ENCODE measurements at regions not wholly inside any gene's neighbourhood (a gene's known extent, or its start where the extent isn't known, plus 50 kb on each side); places are given as distances from the start of the nearest gene placed in this dataset.

DNA sequence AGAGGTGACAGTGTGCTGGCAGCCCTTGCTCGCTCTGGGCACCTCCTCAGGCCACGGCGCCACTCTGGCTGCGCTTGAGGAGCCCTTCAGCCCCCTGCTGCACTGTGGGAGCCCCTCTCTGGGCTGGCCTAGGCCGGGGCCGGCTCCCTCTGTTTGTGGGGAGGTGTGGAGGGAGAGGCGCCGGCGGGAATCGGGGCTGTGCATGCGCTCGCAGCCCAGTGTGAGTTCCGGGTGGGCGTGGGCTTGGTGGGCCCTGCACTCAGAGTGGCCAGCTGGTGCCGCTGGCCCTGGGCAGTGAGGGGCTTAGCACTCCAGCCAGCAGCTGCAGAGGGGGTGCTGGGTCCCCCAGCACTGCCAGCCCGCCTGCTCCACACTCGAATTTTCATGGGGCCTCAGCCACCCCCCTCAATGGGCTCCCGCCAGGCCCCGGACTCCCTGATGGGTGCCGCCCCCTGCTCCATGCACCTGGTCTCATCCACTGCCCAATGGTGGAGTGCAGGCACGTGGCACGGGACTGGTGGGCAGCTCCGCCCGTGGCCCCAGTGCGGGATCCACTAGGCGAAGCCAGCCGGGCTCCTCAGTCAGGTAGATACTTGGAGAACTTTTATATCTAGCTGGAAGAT is 96.7 kb upstream of the BET1 start:
- DNase-seq (ENCODE audit: low spot score in 2 of 2), result no peak
- H3K9me3 ChIP-seq, result no peaks in the 10 kb centered on the region
- intact Hi-C loops (cut with DNase I), result no loop called here
- no peaks in the 10 kb centered on the region for H3K4me1 ChIP-seq
- H3K4me3 ChIP-seq, result no peak overlapping the region
- TF ChIP-seq, protein P1, sequence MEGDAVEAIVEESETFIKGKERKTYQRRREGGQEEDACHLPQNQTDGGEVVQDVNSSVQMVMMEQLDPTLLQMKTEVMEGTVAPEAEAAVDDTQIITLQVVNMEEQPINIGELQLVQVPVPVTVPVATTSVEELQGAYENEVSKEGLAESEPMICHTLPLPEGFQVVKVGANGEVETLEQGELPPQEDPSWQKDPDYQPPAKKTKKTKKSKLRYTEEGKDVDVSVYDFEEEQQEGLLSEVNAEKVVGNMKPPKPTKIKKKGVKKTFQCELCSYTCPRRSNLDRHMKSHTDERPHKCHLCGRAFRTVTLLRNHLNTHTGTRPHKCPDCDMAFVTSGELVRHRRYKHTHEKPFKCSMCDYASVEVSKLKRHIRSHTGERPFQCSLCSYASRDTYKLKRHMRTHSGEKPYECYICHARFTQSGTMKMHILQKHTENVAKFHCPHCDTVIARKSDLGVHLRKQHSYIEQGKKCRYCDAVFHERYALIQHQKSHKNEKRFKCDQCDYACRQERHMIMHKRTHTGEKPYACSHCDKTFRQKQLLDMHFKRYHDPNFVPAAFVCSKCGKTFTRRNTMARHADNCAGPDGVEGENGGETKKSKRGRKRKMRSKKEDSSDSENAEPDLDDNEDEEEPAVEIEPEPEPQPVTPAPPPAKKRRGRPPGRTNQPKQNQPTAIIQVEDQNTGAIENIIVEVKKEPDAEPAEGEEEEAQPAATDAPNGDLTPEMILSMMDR (IDR thresholded peaks at IDR 0.05), result no peak
- H3K27me3 ChIP-seq, result no peaks in the 10 kb centered on the region
- no peak overlapping the region for H3K27ac ChIP-seq
- no peaks in the 10 kb centered on the region for H3K36me3 ChIP-seq

DNA sequence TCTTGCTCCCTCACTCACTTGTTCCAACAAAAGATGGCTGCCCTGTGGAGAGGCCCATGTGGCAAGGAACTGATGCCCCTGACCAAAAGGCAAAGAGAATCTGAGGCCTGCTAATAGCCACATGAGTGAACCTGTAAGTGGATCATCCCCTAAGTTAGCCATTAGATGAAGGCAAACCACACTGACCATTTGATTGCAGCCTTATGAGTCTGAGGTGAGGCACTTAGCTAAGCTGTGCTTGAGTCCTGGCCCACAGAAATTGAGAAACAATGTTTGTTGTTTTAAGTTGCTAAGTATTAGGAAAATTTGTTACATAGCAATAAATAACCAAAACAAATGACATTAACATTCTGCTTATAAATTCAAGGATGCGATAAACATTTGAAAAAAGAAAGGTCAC is 100.1 kb upstream of the BET1 start:
- Histone ChIP-seq H3K27ac (no peak overlapping the region), H3K36me3 (no peaks in the 10 kb centered on the region), H3K4me3 (no peak overlapping the region), H3K27me3 (no peaks in the 10 kb centered on the region), H3K9me3 (no peaks in the 10 kb centered on the region), H3K4me1 (no peaks in the 10 kb centered on the region)
- DNase-seq (ENCODE audit: low spot score in 2 of 2), result no peak
- TF ChIP-seq, protein P1 (IDR thresholded peaks at IDR 0.05), result no peak
- intact Hi-C loops (cut with DNase I), result no loop called here

DNA sequence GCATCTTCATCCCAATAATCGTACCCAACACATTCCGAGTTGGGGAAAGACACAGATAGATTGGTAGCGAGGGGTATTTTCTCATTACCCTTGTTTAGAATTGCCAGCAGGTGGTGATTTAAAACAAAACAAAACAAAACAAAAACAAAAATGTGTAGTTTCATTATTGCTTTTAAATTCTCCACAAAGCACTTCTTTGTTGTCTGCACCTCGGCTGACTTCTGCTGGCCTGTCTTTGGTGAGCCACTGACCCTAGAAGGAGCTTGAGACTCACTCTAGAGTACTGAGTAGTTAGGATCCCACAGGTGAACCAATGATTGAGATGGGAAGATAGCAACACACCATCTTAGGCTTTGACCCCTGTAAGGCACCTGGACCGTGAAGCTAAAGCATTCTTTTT is 105.4 kb upstream of the BET1 start:
- DNase-seq (ENCODE audit: low spot score in 2 of 2), result no peak
- no peaks in the 10 kb centered on the region for H3K27me3 ChIP-seq
- no peaks in the 10 kb centered on the region for H3K4me1 ChIP-seq
- H3K27ac ChIP-seq, result no peak overlapping the region
- H3K4me3 ChIP-seq, result no peak overlapping the region
- no peaks in the 10 kb centered on the region for H3K36me3 ChIP-seq
- intact Hi-C loops (cut with DNase I), result no loop called here
- no peaks in the 10 kb centered on the region for H3K9me3 ChIP-seq
- TF ChIP-seq, protein P1 (IDR thresholded peaks at IDR 0.05), result no peak

DNA sequence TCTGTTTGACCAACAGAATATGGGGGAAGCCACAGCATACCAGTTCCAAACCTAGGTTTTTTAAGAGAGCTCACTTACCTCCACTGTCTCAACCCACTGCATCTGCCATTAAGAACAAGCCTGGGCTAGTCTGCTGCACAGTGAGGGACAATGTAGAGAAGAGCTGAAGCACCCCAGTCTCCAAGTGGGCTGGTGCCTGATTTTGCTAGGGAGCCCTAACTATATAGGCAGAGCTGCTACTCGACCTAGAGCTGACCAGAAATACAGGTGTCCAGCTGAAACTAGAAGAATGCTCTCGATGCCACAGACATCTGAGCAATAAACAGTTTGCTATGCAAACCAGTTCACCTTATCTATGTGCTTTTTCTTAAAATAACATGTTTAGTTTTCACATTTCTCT is 106.9 kb upstream of the BET1 start:
- H3K36me3 ChIP-seq, result no peaks in the 10 kb centered on the region
- intact Hi-C loops (cut with DNase I), result no loop called here

DNA sequence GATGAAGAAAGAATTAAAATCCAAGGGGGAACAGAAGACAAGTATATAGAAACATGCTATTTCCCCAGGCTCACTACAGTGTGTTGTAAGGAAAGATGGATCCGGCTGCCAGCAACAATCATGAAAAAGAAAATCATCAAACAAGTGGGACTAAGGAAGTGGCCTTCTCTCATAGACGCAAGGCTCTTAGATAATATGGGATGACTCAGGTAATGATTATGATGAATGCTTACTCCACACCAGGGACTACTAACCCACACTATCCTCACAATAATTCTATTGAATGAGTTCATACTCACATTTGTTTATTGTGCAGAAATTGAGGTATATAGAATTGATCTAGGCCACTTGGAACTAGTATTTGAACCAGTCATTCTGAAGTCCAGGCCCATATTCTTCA is 111.2 kb upstream of the BET1 start:
- no peaks in the 10 kb centered on the region for H3K36me3 ChIP-seq
- intact Hi-C loops (cut with DNase I), result no loop called here
- no peak overlapping the region for H3K4me3 ChIP-seq
- no peaks in the 10 kb centered on the region for H3K4me1 ChIP-seq
- no peaks in the 10 kb centered on the region for H3K9me3 ChIP-seq
- no peak for DNase-seq (ENCODE audit: low spot score in 2 of 2)
- TF ChIP-seq, protein P1 (IDR thresholded peaks at IDR 0.05), result no peak
- H3K27me3 ChIP-seq, result no peaks in the 10 kb centered on the region
- no peak overlapping the region for H3K27ac ChIP-seq

More for the DNA sequence above, 106.9 kb upstream of the BET1 start:
- no peaks in the 10 kb centered on the region for H3K9me3 ChIP-seq
- DNase-seq (ENCODE audit: low spot score in 2 of 2), result no peak
- TF ChIP-seq, protein P1 (IDR thresholded peaks at IDR 0.05), result no peak
- no peak overlapping the region for H3K4me3 ChIP-seq
- H3K4me1 ChIP-seq, result no peaks in the 10 kb centered on the region
- H3K27ac ChIP-seq, result no peak overlapping the region
- no peaks in the 10 kb centered on the region for H3K27me3 ChIP-seq

DNA sequence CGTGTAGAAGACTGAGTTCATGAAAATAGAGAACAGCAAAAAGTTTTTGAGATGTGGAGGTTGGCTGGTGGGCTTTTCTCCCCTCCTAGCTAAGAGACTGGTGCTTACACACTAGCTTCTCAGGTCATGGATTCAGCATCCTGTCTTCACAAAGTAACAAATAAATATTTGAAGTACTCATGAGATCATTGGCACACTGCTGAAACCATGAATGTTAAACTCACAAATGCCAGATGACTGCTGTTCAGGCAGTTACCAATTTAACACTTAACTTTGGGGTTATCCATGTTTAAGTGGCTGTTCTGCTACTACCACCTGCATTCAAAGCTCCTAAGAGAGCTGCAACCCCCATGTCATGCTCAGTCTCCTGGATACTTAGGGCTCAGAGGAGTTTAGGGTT is 119.0 kb upstream of the BET1 start:
- H3K27me3 ChIP-seq, result no peaks in the 10 kb centered on the region
- no peak overlapping the region for H3K4me3 ChIP-seq
- TF ChIP-seq, protein P1 (IDR thresholded peaks at IDR 0.05), result no peak
- no peaks in the 10 kb centered on the region for H3K4me1 ChIP-seq
- no peaks in the 10 kb centered on the region for H3K9me3 ChIP-seq
- no peak overlapping the region for H3K27ac ChIP-seq
- no peak for DNase-seq (ENCODE audit: low spot score in 2 of 2)
- intact Hi-C loops (cut with DNase I), result no loop called here
- H3K36me3 ChIP-seq, result no peaks in the 10 kb centered on the region

Data from ascending aorta (tissue), 2 donors.